ENCODE measurements at regions not wholly inside any gene's neighbourhood (a gene's known extent, or its start where the extent isn't known, plus 50 kb on each side); places are given as distances from the start of the nearest gene placed in this dataset.

DNA sequence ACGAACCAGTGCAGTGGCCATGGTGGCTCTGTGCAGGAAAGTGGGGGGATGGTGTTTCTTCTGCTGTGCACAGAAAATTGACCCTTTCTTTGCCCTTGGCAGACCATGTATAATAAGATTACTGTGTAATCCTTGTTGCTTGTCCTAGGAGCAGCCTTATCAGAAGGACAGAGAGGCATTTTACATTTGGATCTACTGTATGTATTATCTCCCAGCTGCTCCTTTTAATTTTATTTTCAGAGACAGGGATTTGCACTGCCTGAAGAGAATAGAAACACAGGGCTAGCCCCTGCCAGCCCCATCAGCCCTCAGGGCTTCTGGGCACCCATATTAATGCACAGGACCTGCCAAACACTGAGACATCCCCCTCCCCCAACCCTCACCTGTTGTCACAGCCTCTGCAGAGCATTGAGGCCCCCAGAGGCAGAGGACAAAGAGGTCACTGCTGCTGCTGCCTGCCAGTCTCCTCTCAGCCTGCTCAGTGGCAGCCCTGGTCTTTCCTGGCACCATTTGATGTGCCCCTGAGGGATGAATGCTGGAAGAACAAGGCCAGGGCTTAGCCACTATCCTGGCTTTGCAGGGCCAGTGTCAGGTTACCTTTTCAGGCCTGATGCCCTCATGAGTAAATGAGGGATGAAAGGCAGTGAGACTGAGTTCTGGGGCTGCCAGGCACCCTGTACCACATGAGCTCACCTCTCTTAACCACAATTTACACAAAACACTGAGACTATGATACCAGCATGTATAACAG is 533.4 kb downstream of the NTRK3 start:
- H3K27ac ChIP-seq (ENCODE audit: low read depth) = no peak overlapping the region
- no peak overlapping the region for H2AFZ ChIP-seq
- ATAC-seq = peak; percentile 82
- peaks cover 15% of the 10 kb centered on the region for H3K4me1 Mint-ChIP-seq
- no peak overlapping the region for H3K4me3 ChIP-seq
- H3K4me2 ChIP-seq = no peak overlapping the region
- H4K20me1 ChIP-seq (replicated peaks; ENCODE audit: insufficient read depth) = no peaks in the 10 kb centered on the region
- no peaks in the 10 kb centered on the region for H3K36me3 Mint-ChIP-seq (ENCODE audit: low read depth)
- H3F3A ChIP-seq (replicated peaks; ENCODE audit: low read depth) = no peaks in the 10 kb centered on the region
- H3K9me3 Mint-ChIP-seq = no peaks in the 10 kb centered on the region
- peak; percentile 14 for DNase-seq (ENCODE audit: low spot score)
- H3K4me1 ChIP-seq (ENCODE audit: insufficient read depth) = no peaks in the 10 kb centered on the region
- no peaks in the 10 kb centered on the region for H3K79me2 ChIP-seq (replicated peaks; ENCODE audit: insufficient read depth)
- H3K27me3 Mint-ChIP-seq (ENCODE audit: insufficient read depth, low read depth, poor library complexity) = peaks cover 2% of the 10 kb centered on the region
- H3K36me3 ChIP-seq (ENCODE audit: insufficient read depth) = no peaks in the 10 kb centered on the region
- H3K27me3 ChIP-seq (ENCODE audit: insufficient read depth) = no peaks in the 10 kb centered on the region
- no peak overlapping the region for H3K4me3 Mint-ChIP-seq
- no peaks in the 10 kb centered on the region for H3K9me2 ChIP-seq (ENCODE audit: insufficient read depth)
- no peak for TF ChIP-seq ZNF114 (CRISPR knock-in tag; IDR thresholded peaks at IDR 0.05)
- no peak overlapping the region for H3K27ac Mint-ChIP-seq

DNA sequence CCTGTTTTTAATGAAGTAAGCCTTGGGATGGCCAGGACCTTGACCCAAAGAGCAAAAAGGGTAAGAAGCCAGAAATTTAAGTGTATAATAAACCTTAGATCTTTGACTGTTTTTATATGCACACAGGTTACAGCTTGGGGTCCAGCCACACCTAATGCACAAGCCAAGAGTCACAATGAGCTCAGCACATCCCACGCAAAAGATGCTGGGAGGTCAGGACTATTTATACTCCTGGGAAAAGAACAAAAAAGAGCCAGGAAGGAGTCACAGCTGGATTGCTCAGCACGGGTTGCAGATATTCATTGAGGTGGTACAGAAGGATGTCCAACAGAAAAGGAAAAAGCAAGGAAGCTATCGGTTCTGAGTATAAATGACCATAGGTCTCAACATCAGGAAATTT is 536.3 kb downstream of the NTRK3 start:
- no peak overlapping the region for H3K4me3 ChIP-seq
- no peaks in the 10 kb centered on the region for H3K9me3 Mint-ChIP-seq
- no peak for ATAC-seq
- H3K79me2 ChIP-seq (replicated peaks; ENCODE audit: insufficient read depth) = no peaks in the 10 kb centered on the region
- no peaks in the 10 kb centered on the region for H3K9me2 ChIP-seq (ENCODE audit: insufficient read depth)
- H3K27me3 Mint-ChIP-seq (ENCODE audit: insufficient read depth, low read depth, poor library complexity) = peaks cover 4% of the 10 kb centered on the region
- no peaks in the 10 kb centered on the region for H3K36me3 Mint-ChIP-seq (ENCODE audit: low read depth)
- no peak for DNase-seq (ENCODE audit: low spot score)
- H3K4me3 Mint-ChIP-seq = no peak overlapping the region
- no peaks in the 10 kb centered on the region for H3K27me3 ChIP-seq (ENCODE audit: insufficient read depth)
- no peak overlapping the region for H3K27ac Mint-ChIP-seq
- TF ChIP-seq STAT1 (IDR thresholded peaks at IDR 0.05; ENCODE audit: unreplicated experiment) (no peak), EZH2 (IDR thresholded peaks at IDR 0.05; ENCODE audit: low read depth, unreplicated experiment) (no peak), ZNF114 (CRISPR knock-in tag; IDR thresholded peaks at IDR 0.05) (no peak)
- TF ChIP-seq, protein P1, sequence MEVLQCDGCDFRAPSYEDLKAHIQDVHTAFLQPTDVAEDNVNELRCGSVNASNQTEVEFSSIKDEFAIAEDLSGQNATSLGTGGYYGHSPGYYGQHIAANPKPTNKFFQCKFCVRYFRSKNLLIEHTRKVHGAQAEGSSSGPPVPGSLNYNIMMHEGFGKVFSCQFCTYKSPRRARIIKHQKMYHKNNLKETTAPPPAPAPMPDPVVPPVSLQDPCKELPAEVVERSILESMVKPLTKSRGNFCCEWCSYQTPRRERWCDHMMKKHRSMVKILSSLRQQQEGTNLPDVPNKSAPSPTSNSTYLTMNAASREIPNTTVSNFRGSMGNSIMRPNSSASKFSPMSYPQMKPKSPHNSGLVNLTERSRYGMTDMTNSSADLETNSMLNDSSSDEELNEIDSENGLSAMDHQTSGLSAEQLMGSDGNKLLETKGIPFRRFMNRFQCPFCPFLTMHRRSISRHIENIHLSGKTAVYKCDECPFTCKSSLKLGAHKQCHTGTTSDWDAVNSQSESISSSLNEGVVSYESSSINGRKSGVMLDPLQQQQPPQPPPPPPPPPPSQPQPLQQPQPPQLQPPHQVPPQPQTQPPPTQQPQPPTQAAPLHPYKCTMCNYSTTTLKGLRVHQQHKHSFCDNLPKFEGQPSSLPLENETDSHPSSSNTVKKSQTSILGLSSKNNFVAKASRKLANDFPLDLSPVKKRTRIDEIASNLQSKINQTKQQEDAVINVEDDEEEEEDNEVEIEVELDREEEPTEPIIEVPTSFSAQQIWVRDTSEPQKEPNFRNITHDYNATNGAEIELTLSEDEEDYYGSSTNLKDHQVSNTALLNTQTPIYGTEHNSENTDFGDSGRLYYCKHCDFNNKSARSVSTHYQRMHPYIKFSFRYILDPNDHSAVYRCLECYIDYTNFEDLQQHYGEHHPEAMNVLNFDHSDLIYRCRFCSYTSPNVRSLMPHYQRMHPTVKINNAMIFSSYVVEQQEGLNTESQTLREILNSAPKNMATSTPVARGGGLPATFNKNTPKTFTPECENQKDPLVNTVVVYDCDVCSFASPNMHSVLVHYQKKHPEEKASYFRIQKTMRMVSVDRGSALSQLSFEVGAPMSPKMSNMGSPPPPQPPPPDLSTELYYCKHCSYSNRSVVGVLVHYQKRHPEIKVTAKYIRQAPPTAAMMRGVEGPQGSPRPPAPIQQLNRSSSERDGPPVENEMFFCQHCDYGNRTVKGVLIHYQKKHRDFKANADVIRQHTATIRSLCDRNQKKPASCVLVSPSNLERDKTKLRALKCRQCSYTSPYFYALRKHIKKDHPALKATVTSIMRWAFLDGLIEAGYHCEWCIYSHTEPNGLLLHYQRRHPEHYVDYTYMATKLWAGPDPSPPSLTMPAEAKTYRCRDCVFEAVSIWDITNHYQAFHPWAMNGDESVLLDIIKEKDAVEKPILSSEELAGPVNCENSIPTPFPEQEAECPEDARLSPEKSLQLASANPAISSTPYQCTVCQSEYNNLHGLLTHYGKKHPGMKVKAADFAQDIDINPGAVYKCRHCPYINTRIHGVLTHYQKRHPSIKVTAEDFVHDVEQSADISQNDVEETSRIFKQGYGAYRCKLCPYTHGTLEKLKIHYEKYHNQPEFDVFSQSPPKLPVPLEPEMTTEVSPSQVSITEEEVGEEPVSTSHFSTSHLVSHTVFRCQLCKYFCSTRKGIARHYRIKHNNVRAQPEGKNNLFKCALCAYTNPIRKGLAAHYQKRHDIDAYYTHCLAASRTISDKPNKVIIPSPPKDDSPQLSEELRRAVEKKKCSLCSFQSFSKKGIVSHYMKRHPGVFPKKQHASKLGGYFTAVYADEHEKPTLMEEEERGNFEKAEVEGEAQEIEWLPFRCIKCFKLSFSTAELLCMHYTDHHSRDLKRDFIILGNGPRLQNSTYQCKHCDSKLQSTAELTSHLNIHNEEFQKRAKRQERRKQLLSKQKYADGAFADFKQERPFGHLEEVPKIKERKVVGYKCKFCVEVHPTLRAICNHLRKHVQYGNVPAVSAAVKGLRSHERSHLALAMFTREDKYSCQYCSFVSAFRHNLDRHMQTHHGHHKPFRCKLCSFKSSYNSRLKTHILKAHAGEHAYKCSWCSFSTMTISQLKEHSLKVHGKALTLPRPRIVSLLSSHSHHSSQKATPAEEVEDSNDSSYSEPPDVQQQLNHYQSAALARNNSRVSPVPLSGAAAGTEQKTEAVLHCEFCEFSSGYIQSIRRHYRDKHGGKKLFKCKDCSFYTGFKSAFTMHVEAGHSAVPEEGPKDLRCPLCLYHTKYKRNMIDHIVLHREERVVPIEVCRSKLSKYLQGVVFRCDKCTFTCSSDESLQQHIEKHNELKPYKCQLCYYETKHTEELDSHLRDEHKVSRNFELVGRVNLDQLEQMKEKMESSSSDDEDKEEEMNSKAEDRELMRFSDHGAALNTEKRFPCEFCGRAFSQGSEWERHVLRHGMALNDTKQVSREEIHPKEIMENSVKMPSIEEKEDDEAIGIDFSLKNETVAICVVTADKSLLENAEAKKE (CRISPR knock-in tag; IDR thresholded peaks at IDR 0.05) = no peak
- TF ChIP-seq, protein P2, sequence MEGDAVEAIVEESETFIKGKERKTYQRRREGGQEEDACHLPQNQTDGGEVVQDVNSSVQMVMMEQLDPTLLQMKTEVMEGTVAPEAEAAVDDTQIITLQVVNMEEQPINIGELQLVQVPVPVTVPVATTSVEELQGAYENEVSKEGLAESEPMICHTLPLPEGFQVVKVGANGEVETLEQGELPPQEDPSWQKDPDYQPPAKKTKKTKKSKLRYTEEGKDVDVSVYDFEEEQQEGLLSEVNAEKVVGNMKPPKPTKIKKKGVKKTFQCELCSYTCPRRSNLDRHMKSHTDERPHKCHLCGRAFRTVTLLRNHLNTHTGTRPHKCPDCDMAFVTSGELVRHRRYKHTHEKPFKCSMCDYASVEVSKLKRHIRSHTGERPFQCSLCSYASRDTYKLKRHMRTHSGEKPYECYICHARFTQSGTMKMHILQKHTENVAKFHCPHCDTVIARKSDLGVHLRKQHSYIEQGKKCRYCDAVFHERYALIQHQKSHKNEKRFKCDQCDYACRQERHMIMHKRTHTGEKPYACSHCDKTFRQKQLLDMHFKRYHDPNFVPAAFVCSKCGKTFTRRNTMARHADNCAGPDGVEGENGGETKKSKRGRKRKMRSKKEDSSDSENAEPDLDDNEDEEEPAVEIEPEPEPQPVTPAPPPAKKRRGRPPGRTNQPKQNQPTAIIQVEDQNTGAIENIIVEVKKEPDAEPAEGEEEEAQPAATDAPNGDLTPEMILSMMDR (conservative IDR thresholded peaks at IDR 0.05; ENCODE audit: low read depth in 2 of 2) = no peak
- TF ChIP-seq, protein P3, sequence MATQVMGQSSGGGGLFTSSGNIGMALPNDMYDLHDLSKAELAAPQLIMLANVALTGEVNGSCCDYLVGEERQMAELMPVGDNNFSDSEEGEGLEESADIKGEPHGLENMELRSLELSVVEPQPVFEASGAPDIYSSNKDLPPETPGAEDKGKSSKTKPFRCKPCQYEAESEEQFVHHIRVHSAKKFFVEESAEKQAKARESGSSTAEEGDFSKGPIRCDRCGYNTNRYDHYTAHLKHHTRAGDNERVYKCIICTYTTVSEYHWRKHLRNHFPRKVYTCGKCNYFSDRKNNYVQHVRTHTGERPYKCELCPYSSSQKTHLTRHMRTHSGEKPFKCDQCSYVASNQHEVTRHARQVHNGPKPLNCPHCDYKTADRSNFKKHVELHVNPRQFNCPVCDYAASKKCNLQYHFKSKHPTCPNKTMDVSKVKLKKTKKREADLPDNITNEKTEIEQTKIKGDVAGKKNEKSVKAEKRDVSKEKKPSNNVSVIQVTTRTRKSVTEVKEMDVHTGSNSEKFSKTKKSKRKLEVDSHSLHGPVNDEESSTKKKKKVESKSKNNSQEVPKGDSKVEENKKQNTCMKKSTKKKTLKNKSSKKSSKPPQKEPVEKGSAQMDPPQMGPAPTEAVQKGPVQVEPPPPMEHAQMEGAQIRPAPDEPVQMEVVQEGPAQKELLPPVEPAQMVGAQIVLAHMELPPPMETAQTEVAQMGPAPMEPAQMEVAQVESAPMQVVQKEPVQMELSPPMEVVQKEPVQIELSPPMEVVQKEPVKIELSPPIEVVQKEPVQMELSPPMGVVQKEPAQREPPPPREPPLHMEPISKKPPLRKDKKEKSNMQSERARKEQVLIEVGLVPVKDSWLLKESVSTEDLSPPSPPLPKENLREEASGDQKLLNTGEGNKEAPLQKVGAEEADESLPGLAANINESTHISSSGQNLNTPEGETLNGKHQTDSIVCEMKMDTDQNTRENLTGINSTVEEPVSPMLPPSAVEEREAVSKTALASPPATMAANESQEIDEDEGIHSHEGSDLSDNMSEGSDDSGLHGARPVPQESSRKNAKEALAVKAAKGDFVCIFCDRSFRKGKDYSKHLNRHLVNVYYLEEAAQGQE (IDR thresholded peaks at IDR 0.05; ENCODE audit: unreplicated experiment) = no peak
- no peaks in the 10 kb centered on the region for H3K36me3 ChIP-seq (ENCODE audit: insufficient read depth)
- no peaks in the 10 kb centered on the region for H4K20me1 ChIP-seq (replicated peaks; ENCODE audit: insufficient read depth)
- no peak overlapping the region for H2AFZ ChIP-seq
- no peak overlapping the region for H3K4me2 ChIP-seq
- H3K27ac ChIP-seq (ENCODE audit: low read depth) = no peak overlapping the region
- peaks cover 15% of the 10 kb centered on the region for H3K4me1 Mint-ChIP-seq
- no peaks in the 10 kb centered on the region for H3K4me1 ChIP-seq (ENCODE audit: insufficient read depth)
- no peaks in the 10 kb centered on the region for H3F3A ChIP-seq (replicated peaks; ENCODE audit: low read depth)
